ENCODE measurements at regions not wholly inside any gene's neighbourhood (a gene's known extent, or its start where the extent isn't known, plus 50 kb on each side); places are given as distances from the start of the nearest gene placed in this dataset.

GRCh38 chr5:82339792-82340191, 61.6 kb upstream of the RPS23 start:
- Histone ChIP-seq H3K4me2 (ENCODE audit: low read length) (no peak overlapping the region), H3K79me2 (ENCODE audit: insufficient read depth, low read length) (no peaks in the 10 kb centered on the region), H3K27me3 (ENCODE audit: insufficient read depth, low read length) (no peaks in the 10 kb centered on the region), H3K4me3 (replicated peaks in 1 of 2; ENCODE audit: low read depth in 1 of 2, low read length in 2 of 2) (no peak overlapping the region), H2AFZ (ENCODE audit: low read depth, low read length, poor library complexity, severe bottlenecking) (no peak overlapping the region), H3K4me1 (ENCODE audit: control insufficient read depth in 1 of 2, insufficient read depth in 2 of 2, low read length in 2 of 2) (0 out of 4 replicates have a peak, but pooled peaks cover 0 to 3% of the 10 kb centered on the region in 2 experiments), H3K9me3 (ENCODE audit: control insufficient read depth in 1 of 2, insufficient read depth in 1 of 2, low read depth in 1 of 2, low read length in 2 of 2) (no peaks in the 10 kb centered on the region), H3K9ac (ENCODE audit: low read length) (no peak overlapping the region), H3K9me2 (ENCODE audit: insufficient read depth) (no peaks in the 10 kb centered on the region), H3K27ac (ENCODE audit: low read depth, low read length) (no peak overlapping the region), H3K36me3 (ENCODE audit: control insufficient read depth in 1 of 2, insufficient read depth in 2 of 2, low read length in 2 of 2) (no peaks in the 10 kb centered on the region), H4K20me1 (ENCODE audit: insufficient read depth) (no peaks in the 10 kb centered on the region)
- no peak for ATAC-seq
- TF ChIP-seq CEBPB (IDR thresholded peaks at IDR 0.05; ENCODE audit: low read depth) (no peak), CBX3 (IDR thresholded peaks at IDR 0.05; ENCODE audit: low read depth) (no peak)
- DNase-seq (ENCODE audit: low read depth, low spot score): no peak
- ChIA-PET RAD21 (ENCODE audit: low non-redundant PET in 1 of 2, low total read pairs in 2 of 2, uncharacterized antibody in 2 of 2, unreplicated experiment in 2 of 2) (no interaction called here), POLR2A (no interaction called here), CTCF (no interaction called here)
- BruUV-seq (replicated peaks): no TSS peak
- intact Hi-C loops (cut with micrococcal nuclease): no loop called here

GRCh38 chr5:82338771-82339373, 60.7 kb upstream of the RPS23 start:
- Histone ChIP-seq H3K9ac (ENCODE audit: low read length) (no peak overlapping the region), H2AFZ (ENCODE audit: low read depth, low read length, poor library complexity, severe bottlenecking) (no peak overlapping the region), H3K9me2 (ENCODE audit: insufficient read depth) (no peaks in the 10 kb centered on the region), H3K4me2 (ENCODE audit: low read length) (no peak overlapping the region), H4K20me1 (ENCODE audit: insufficient read depth) (no peaks in the 10 kb centered on the region), H3K36me3 (ENCODE audit: control insufficient read depth in 1 of 2, insufficient read depth in 2 of 2, low read length in 2 of 2) (no peaks in the 10 kb centered on the region), H3K4me1 (ENCODE audit: control insufficient read depth in 1 of 2, insufficient read depth in 2 of 2, low read length in 2 of 2) (0 out of 4 replicates have a peak, but pooled peaks cover 0 to 3% of the 10 kb centered on the region in 2 experiments), H3K79me2 (ENCODE audit: insufficient read depth, low read length) (no peaks in the 10 kb centered on the region), H3K4me3 (replicated peaks in 1 of 2; ENCODE audit: low read depth in 1 of 2, low read length in 2 of 2) (no peak overlapping the region), H3K9me3 (ENCODE audit: control insufficient read depth in 1 of 2, insufficient read depth in 1 of 2, low read depth in 1 of 2, low read length in 2 of 2) (no peaks in the 10 kb centered on the region), H3K27me3 (ENCODE audit: insufficient read depth, low read length) (no peaks in the 10 kb centered on the region), H3K27ac (ENCODE audit: low read depth, low read length) (no peak overlapping the region)
- RAD21 ChIA-PET (ENCODE audit: low non-redundant PET in 1 of 2, low total read pairs in 2 of 2, uncharacterized antibody in 2 of 2, unreplicated experiment in 2 of 2): no interaction called here
- POLR2A ChIA-PET: no interaction called here
- DNase-seq (ENCODE audit: low read depth, low spot score) (no peak), ATAC-seq (no peak)
- intact Hi-C loops (cut with micrococcal nuclease): no loop called here
- BruUV-seq (replicated peaks): no TSS peak
- TF ChIP-seq REST (IDR thresholded peaks at IDR 0.05; ENCODE audit: low read depth) (no peak), CEBPB (IDR thresholded peaks at IDR 0.05; ENCODE audit: low read depth) (no peak), ZFX (IDR thresholded peaks at IDR 0.05) (no peak), EGR1 (IDR thresholded peaks at IDR 0.05; ENCODE audit: low read depth) (no peak), RAD21 (IDR thresholded peaks at IDR 0.05; ENCODE audit: low read depth) (no peak), SRF (IDR thresholded peaks at IDR 0.05; ENCODE audit: low read depth) (no peak)
- CTCF ChIA-PET: no interaction called here
